GM21528 (cell line): ENCODE measurements at regions not wholly inside any gene's neighbourhood (a gene's known extent, or its start where the extent isn't known, plus 50 kb on each side); places are given as distances from the start of the nearest gene placed in this dataset.

Source experiments
- ATAC-seq: cut with Tn5 transposase; IDR thresholded peaks from one replicate; pipeline ENCODE4 v1.9.1; 2021; ENCODE audit warnings: mild to moderate bottlenecking, moderate library complexity; ENCODE audit not compliant: unreplicated experiment, low FRiP score

- no peak for ATAC-seq
Observed at GRCh38 chr5:133882846-133883245, 85.6 kb downstream of the C5orf15 start.

- no peak for ATAC-seq
Observed at GRCh38 chr5:133882389-133882695, 86.1 kb downstream of the C5orf15 start.

- ATAC-seq, result no peak
Observed at GRCh38 chr5:133881576-133882388, 86.6 kb downstream of the C5orf15 start.

- ATAC-seq, result no peak
Observed at GRCh38 chr5:133878236-133878555, 90.2 kb downstream of the C5orf15 start.

- ATAC-seq, result no peak
Observed at GRCh38 chr5:133877351-133878235, 90.8 kb downstream of the C5orf15 start.

- no peak for ATAC-seq
Observed at GRCh38 chr5:133876266-133876665, 92.2 kb downstream of the C5orf15 start.

GRCh38 chr5:133875179-133875578, 93.2 kb downstream of the C5orf15 start:
- no peak for ATAC-seq

GRCh38 chr5:133873449-133873848, 95.0 kb downstream of the C5orf15 start:
- ATAC-seq, result no peak

GRCh38 chr5:133870661-133871060, 97.8 kb downstream of the C5orf15 start:
- no peak for ATAC-seq

- ATAC-seq, result no peak
Observed at GRCh38 chr5:133869519-133870335, 98.7 kb downstream of the C5orf15 start.

- no peak for ATAC-seq
Observed at GRCh38 chr5:133868946-133869518, 99.4 kb downstream of the C5orf15 start.

- ATAC-seq, result no peak
Observed at GRCh38 chr5:133867851-133868545, 100.4 kb downstream of the C5orf15 start.

GRCh38 chr5:133867341-133867740, 101.1 kb downstream of the C5orf15 start:
- no peak for ATAC-seq

GRCh38 chr5:133866903-133867245, 101.6 kb downstream of the C5orf15 start:
- ATAC-seq, result no peak

GRCh38 chr5:133866160-133866902, 102.1 kb downstream of the C5orf15 start:
- no peak for ATAC-seq

GRCh38 chr5:133865113-133865512, 103.3 kb downstream of the C5orf15 start:
- ATAC-seq, result no peak

- no peak for ATAC-seq
Observed at GRCh38 chr5:133864711-133865110, 103.7 kb downstream of the C5orf15 start.

GRCh38 chr5:133863857-133864585, 104.4 kb downstream of the C5orf15 start:
- ATAC-seq, result no peak
